ENCODE measurements at regions not wholly inside any gene's neighbourhood (a gene's known extent, or its start where the extent isn't known, plus 50 kb on each side); places are given as distances from the start of the nearest gene placed in this dataset.

GRCh38 chr3:170759511-170760173 is 110.4 kb downstream of the RPL22L1 start:
- DNase-seq (ENCODE audit: low read depth): no peak
- no peak for TF ChIP-seq CTCF (conservative IDR thresholded peaks at IDR 0.05; ENCODE audit: control insufficient read depth, insufficient read depth, low read depth, low read length)
- no peak overlapping the region for H3K4me3 ChIP-seq (ENCODE audit: control insufficient read depth, low read depth, low read length)

DNA sequence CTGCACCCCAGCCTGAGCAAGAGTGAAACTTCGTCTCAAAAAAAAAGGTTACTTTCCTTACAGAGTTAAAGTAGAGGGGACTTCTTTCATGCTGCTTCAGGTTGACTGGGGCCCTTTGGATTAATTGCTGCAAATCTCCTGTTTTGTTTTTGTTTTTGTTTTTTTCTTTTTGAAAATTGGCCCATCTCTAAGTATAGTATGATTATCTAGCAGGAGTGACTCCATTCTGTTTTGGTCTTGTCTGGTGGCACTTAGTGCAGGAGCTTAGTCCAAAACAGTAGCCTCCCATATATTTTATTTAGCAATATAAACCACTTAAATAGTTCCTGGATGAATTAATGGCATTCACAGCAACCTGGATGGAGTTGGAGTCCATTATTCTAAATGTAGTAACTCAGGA is 113.0 kb downstream of the RPL22L1 start:
- H3K4me3 ChIP-seq (ENCODE audit: control insufficient read depth, low read depth, low read length): no peak overlapping the region
- no peak for DNase-seq (ENCODE audit: low read depth)
- TF ChIP-seq CTCF (conservative IDR thresholded peaks at IDR 0.05; ENCODE audit: control insufficient read depth, insufficient read depth, low read depth, low read length): no peak

DNA sequence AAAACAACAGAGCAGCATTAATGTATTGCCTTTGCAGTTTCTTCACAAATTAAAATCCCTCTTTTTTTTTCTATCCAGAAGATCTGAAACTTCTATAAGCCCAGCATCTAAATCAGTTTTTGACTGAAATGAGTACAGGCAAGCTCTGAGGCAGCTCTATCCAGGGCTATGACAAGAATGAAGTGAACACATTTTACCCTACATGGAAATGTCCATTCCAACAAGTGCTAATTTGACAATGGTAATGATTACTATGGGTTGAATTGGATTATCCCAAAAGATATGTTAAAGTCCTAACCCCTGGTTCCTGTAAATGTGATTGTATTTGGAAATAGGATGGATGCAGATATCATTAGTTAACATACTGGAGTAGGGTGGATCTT is 115.7 kb downstream of the RPL22L1 start:
- H3K4me3 ChIP-seq (ENCODE audit: control insufficient read depth, low read depth, low read length): no peak overlapping the region
- TF ChIP-seq CTCF (conservative IDR thresholded peaks at IDR 0.05; ENCODE audit: control insufficient read depth, insufficient read depth, low read depth, low read length): no peak
- DNase-seq (ENCODE audit: low read depth): no peak

- no peak overlapping the region for H3K4me3 ChIP-seq (ENCODE audit: control insufficient read depth, low read depth, low read length)
- TF ChIP-seq CTCF (conservative IDR thresholded peaks at IDR 0.05; ENCODE audit: control insufficient read depth, insufficient read depth, low read depth, low read length): no peak
- DNase-seq (ENCODE audit: low read depth): peak; percentile 83
Observed at GRCh38 chr3:170753421-170754310, 116.3 kb downstream of the RPL22L1 start.

DNA sequence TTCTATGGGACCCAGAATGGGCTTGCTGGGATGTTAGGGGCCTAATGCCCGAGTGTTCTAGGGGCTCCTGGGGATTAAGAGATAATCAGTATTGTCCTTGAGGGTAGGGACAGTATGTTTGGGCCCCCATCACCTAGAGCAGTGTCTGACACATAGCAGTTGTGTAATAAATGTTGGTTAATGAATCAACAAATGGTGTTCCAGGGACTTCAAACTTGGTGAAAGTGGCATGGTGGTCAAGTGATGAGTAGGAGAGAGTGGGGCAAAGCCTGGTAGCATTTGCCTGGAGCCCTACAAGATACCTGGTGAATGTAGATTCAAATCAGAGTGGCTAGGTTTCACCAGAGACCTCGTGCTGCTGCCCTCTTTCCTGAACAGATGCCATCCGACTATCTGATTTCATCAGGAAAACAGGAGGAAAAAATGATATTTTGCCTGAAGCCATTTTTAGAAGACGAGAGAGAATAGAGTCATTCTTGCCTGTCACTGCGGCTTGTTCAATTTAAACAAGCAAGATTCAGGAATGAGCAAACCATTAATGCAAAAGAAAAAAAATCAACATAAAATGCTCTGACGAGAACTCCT is 117.3 kb downstream of the RPL22L1 start:
- no peak for TF ChIP-seq CTCF (conservative IDR thresholded peaks at IDR 0.05; ENCODE audit: control insufficient read depth, insufficient read depth, low read depth, low read length)
- H3K4me3 ChIP-seq (ENCODE audit: control insufficient read depth, low read depth, low read length): no peak overlapping the region
- DNase-seq (ENCODE audit: low read depth): no peak

DNA sequence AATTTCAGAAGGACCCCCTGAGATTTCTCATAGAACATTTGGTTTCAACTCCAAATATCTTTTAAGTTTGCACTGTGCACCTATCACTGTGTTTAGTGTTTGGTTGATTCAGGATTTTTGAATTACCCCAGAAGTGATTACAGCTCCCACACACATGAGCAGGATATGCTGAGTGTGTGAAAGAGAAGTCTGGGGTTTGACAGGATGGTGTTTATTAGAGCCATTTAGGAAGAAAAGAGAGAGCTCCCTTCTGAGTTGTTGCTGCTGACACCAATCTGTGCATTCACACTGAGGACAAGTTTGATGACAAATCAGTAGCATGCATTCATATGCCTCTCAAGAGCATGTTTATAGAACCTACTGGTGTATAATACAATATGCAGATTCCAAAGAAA is 118.1 kb downstream of the RPL22L1 start:
- TF ChIP-seq CTCF (conservative IDR thresholded peaks at IDR 0.05; ENCODE audit: control insufficient read depth, insufficient read depth, low read depth, low read length): no peak
- no peak overlapping the region for H3K4me3 ChIP-seq (ENCODE audit: control insufficient read depth, low read depth, low read length)
- DNase-seq (ENCODE audit: low read depth): no peak
